CD4-positive, alpha-beta T cell (primary cell): ENCODE measurements at regions not wholly inside any gene's neighbourhood (a gene's known extent, or its start where the extent isn't known, plus 50 kb on each side); places are given as distances from the start of the nearest gene placed in this dataset.

Experiments used
- ATAC-seq: fragments of 200-7000 bp; cut with Tn5 transposase; one replicate; pipeline ENCODE4 v1.10.0; 2022; ENCODE audit warnings: mild to moderate bottlenecking; ENCODE audit not compliant: poor library complexity
- CTCF ChIA-PET: fragments of 350-600 bp; sonication (Branson Sonifier 250); formaldehyde crosslinking; loops from one replicate; lab custom pipeline; 2021; ENCODE audit warnings: antibody characterized with exemption, inconsistent platforms; lab: Charles Lee
- POLR2A ChIA-PET: fragments of 350-600 bp; sonication (Branson Sonifier 250); formaldehyde crosslinking; loops from one replicate; lab custom pipeline; 2021; ENCODE audit warnings: antibody characterized with exemption, inconsistent platforms; lab: Charles Lee
- DNase-seq, 14 experiments: peaks; one replicate each; pipeline ENCODE4 v3.0.0-alpha.2; 2013 to 2020; ENCODE audit warnings: mixed read lengths in 2 of 14
- H3K27ac ChIP-seq, 2 donors: one replicate each; pipeline versions ENCODE4 v1.5.1 to v1.7.0; 2013; ENCODE audit warnings: low read length in 2 of 2, low read depth in 1 of 2, mild to moderate bottlenecking in 1 of 2
- H3K27me3 ChIP-seq, 2 experiments: 1 replicate in 1 of 2; 2 replicates in 1 of 2; pipeline versions ENCODE4 v1.6.1 to v1.7.0; 2013; ENCODE audit warnings: low read length in 2 of 2, control low read depth in 1 of 2, mild to moderate bottlenecking in 1 of 2, moderate library complexity in 1 of 2; ENCODE audit not compliant: insufficient read depth in 2 of 2, control insufficient read depth in 1 of 2
- H3K36me3 ChIP-seq: one replicate; pipeline ENCODE4 v1.6.1; 2013; ENCODE audit warnings: low read length, control low read depth; ENCODE audit not compliant: insufficient read depth
- H3K4me1 ChIP-seq: one replicate; pipeline ENCODE4 v1.6.1; 2013; ENCODE audit warnings: low read length, control low read depth; ENCODE audit not compliant: insufficient read depth
- H3K4me3 ChIP-seq: one replicate; pipeline ENCODE4 v1.5.1; 2013; ENCODE audit warnings: mild to moderate bottlenecking, low read length, moderate library complexity
- H3K9me3 ChIP-seq, 2 experiments: 1 replicate in 1 of 2; 2 replicates in 1 of 2; pipeline versions ENCODE4 v1.6.1 to v1.7.0; 2013; ENCODE audit warnings: low read length in 2 of 2, mild to moderate bottlenecking in 2 of 2, control low read depth in 1 of 2, moderate library complexity in 1 of 2; ENCODE audit not compliant: control insufficient read depth in 1 of 2, insufficient read depth in 1 of 2
- H3K27ac Mint-ChIP-seq: one replicate; pipeline ENCODE4 v1.8.0; 2020; ENCODE audit warnings: mixed read lengths
- H3K27me3 Mint-ChIP-seq: one replicate; pipeline ENCODE4 v1.8.0; 2021; ENCODE audit warnings: mixed read lengths
- H3K36me3 Mint-ChIP-seq: one replicate; pipeline ENCODE4 v1.8.0; 2021; ENCODE audit warnings: low read depth, mixed read lengths
- H3K4me1 Mint-ChIP-seq: one replicate; pipeline ENCODE4 v1.8.0; 2021; ENCODE audit warnings: low read depth, mixed read lengths
- H3K4me3 Mint-ChIP-seq: one replicate; pipeline ENCODE4 v1.8.0; 2020; ENCODE audit warnings: mild to moderate bottlenecking, mixed read lengths
- H3K9me3 Mint-ChIP-seq: one replicate; pipeline ENCODE4 v1.8.0; 2020; ENCODE audit warnings: mixed read lengths
- intact Hi-C, 2 experiments: fragments of 100-400 bp; cut with DNase I in 1 of 2; cut with micrococcal nuclease in 1 of 2; formaldehyde crosslinking; loops; one replicate each; pipeline versions ENCODE4 v1.15.1 to v1.9.0; 2023 to 2025; cut with DNase I, micrococcal nuclease
- TF ChIP-seq, protein P1 (sequence below): fragments of 200-600 bp; IDR thresholded peaks from one replicate; pipeline ENCODE4 v1.8.0; 2022; ENCODE audit warnings: antibody characterized with exemption, mild to moderate bottlenecking

- no peak overlapping the region for H3K27ac ChIP-seq
- POLR2A ChIA-PET = no interaction called here
- H3K36me3 Mint-ChIP-seq = no peaks in the 10 kb centered on the region
- DNase-seq (no peak), ATAC-seq (no peak)
- H3K4me1 Mint-ChIP-seq = no peaks in the 10 kb centered on the region
- H3K27me3 ChIP-seq = peaks cover 4 to 7% of the 10 kb centered on the region in 2 experiments
- TF ChIP-seq, protein P1, sequence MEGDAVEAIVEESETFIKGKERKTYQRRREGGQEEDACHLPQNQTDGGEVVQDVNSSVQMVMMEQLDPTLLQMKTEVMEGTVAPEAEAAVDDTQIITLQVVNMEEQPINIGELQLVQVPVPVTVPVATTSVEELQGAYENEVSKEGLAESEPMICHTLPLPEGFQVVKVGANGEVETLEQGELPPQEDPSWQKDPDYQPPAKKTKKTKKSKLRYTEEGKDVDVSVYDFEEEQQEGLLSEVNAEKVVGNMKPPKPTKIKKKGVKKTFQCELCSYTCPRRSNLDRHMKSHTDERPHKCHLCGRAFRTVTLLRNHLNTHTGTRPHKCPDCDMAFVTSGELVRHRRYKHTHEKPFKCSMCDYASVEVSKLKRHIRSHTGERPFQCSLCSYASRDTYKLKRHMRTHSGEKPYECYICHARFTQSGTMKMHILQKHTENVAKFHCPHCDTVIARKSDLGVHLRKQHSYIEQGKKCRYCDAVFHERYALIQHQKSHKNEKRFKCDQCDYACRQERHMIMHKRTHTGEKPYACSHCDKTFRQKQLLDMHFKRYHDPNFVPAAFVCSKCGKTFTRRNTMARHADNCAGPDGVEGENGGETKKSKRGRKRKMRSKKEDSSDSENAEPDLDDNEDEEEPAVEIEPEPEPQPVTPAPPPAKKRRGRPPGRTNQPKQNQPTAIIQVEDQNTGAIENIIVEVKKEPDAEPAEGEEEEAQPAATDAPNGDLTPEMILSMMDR = no peak
- intact Hi-C loops = no loop called here
- no peaks in the 10 kb centered on the region for H3K4me1 ChIP-seq
- no peaks in the 10 kb centered on the region for H3K36me3 ChIP-seq
- peaks cover 15% of the 10 kb centered on the region for H3K27me3 Mint-ChIP-seq
- no peak overlapping the region for H3K4me3 ChIP-seq
- peaks cover 0 to 9% of the 10 kb centered on the region in 2 experiments for H3K9me3 ChIP-seq
- H3K27ac Mint-ChIP-seq = no peak overlapping the region
- H3K9me3 Mint-ChIP-seq = no peaks in the 10 kb centered on the region
- no peak overlapping the region for H3K4me3 Mint-ChIP-seq
- CTCF ChIA-PET = no interaction called here
These were observed 236.0 kb downstream of the SH3BP4 start for GRCh38 chr2:235187806-235188205.

- Histone ChIP-seq H3K27me3 (peaks cover 0 to 13% of the 10 kb centered on the region in 2 experiments), H3K36me3 (no peaks in the 10 kb centered on the region), H3K27ac (no peak overlapping the region), H3K4me1 (no peaks in the 10 kb centered on the region), H3K9me3 (peaks cover 0 to 9% of the 10 kb centered on the region in 2 experiments), H3K4me3 (no peak overlapping the region)
- Mint-ChIP-seq H3K27ac (no peak overlapping the region), H3K9me3 (no peaks in the 10 kb centered on the region), H3K4me1 (no peaks in the 10 kb centered on the region), H3K4me3 (no peak overlapping the region), H3K36me3 (no peaks in the 10 kb centered on the region), H3K27me3 (peaks cover 30% of the 10 kb centered on the region)
- POLR2A ChIA-PET = no interaction called here
- TF ChIP-seq, protein P1 = no peak
- CTCF ChIA-PET = no interaction called here
- no peak for DNase-seq
- ATAC-seq = no peak
- intact Hi-C loops = no loop called here
These were observed 239.7 kb downstream of the SH3BP4 start for GRCh38 chr2:235191486-235191885.

DNA sequence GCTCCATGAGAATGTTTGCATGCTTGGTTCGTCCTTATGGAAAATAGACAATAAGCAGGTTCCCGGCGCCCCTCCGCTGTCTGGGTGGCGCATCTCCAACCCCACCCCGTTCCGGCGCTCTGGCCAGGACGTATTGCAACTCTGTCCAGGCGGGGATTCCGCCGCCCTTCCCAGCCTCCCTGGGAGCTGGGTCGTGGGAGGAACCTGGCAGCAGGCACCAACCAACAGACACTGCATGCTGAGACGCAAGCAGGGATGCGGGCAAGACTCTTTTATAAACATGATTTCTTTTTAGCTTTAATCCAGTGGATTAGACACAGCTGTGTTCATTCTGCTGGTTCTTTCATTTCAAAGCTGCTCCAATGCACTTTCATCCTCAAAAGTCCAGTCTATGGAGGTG, 240.2 kb downstream of the SH3BP4 start:
- intact Hi-C loops = no loop called here
- TF ChIP-seq, protein P1 = no peak
- Histone ChIP-seq H3K27ac (no peak overlapping the region), H3K27me3 (peaks cover 0 to 13% of the 10 kb centered on the region in 2 experiments), H3K9me3 (peaks cover 0 to 9% of the 10 kb centered on the region in 2 experiments), H3K36me3 (no peaks in the 10 kb centered on the region), H3K4me3 (no peak overlapping the region), H3K4me1 (no peaks in the 10 kb centered on the region)
- Mint-ChIP-seq H3K27me3 (peaks cover 30% of the 10 kb centered on the region), H3K36me3 (no peaks in the 10 kb centered on the region), H3K4me1 (no peaks in the 10 kb centered on the region), H3K9me3 (no peaks in the 10 kb centered on the region), H3K4me3 (no peak overlapping the region), H3K27ac (no peak overlapping the region)
- ChIA-PET CTCF (no interaction called here), POLR2A (no interaction called here)
- DNase-seq = no peak
- ATAC-seq = no peak
